WTC11 (cell line): ENCODE measurements at regions not wholly inside any gene's neighbourhood (a gene's known extent, or its start where the extent isn't known, plus 50 kb on each side); places are given as distances from the start of the nearest gene placed in this dataset.

Source experiments
- ATAC-seq: fragments of 200-7000 bp; cut with Tn5 transposase; 2 replicates; pipeline ENCODE4 v1.10.0; 2021; ENCODE audit warnings: mild to moderate bottlenecking, moderate library complexity
- CTCF ChIA-PET: fragments of 300-600 bp; sonication (Branson Sonifier 250); formaldehyde crosslinking; loops from one replicate; lab custom pipeline; 2021; ENCODE audit warnings: antibody characterized with exemption; lab: Charles Lee
- POLR2A ChIA-PET: fragments of 350-600 bp; sonication (Branson Sonifier 250); formaldehyde crosslinking; loops from one replicate; lab custom pipeline; 2021; ENCODE audit warnings: antibody characterized with exemption; lab: Charles Lee
- DNase-seq: peaks from one replicate; pipeline ENCODE4 v3.0.0; 2021; ENCODE audit warnings: low spot score
- H3K27ac Mint-ChIP-seq: 2 replicates; pipeline ENCODE4 v1.8.0; 2021; ENCODE audit warnings: mixed read lengths
- H3K27me3 Mint-ChIP-seq: 2 replicates; pipeline ENCODE4 v1.8.0; 2021; ENCODE audit warnings: low read depth, mild to moderate bottlenecking, moderate library complexity, mixed read lengths
- H3K36me3 Mint-ChIP-seq: 2 replicates; pipeline ENCODE4 v1.8.0; 2021; ENCODE audit warnings: mixed read lengths
- H3K4me1 Mint-ChIP-seq: 2 replicates; pipeline ENCODE4 v1.8.0; 2022; ENCODE audit warnings: mixed read lengths
- H3K4me3 Mint-ChIP-seq: 2 replicates; pipeline ENCODE4 v1.8.0; 2021; ENCODE audit warnings: mild to moderate bottlenecking, moderate library complexity, mixed read lengths
- H3K9me3 Mint-ChIP-seq: 2 replicates; pipeline ENCODE4 v1.8.0; 2021; ENCODE audit warnings: mixed read lengths
- ATF2 ChIP-seq: sonication (generic); formaldehyde crosslinking; IDR thresholded peaks from 2 replicates; pipeline ENCODE4 v1.8.1; 2022; ENCODE audit warnings: low read depth, missing genetic modification reagents, borderline replicate concordance
- CREB1 ChIP-seq: sonication (generic); formaldehyde crosslinking; IDR thresholded peaks from 2 replicates; pipeline ENCODE4 v1.8.0; 2023; ENCODE audit warnings: mild to moderate bottlenecking, missing genetic modification reagents
- CTCF ChIP-seq: fragments of 200-600 bp; IDR thresholded peaks from 2 replicates; pipeline ENCODE4 v1.8.0; 2022; ENCODE audit warnings: antibody characterized with exemption
- E2F4 ChIP-seq: sonication (generic); formaldehyde crosslinking; IDR thresholded peaks from 2 replicates; pipeline ENCODE4 v1.8.1; 2022; ENCODE audit warnings: low read depth, mild to moderate bottlenecking, moderate library complexity, missing genetic modification reagents, borderline replicate concordance
- ELF4 ChIP-seq: sonication (generic); formaldehyde crosslinking; IDR thresholded peaks from 2 replicates; pipeline ENCODE4 v1.8.1; 2022; ENCODE audit warnings: low read depth, mild to moderate bottlenecking, moderate library complexity, missing genetic modification reagents
- ETV6 ChIP-seq: sonication (generic); formaldehyde crosslinking; IDR thresholded peaks from 2 replicates; pipeline ENCODE4 v1.8.1; 2022; ENCODE audit warnings: mild to moderate bottlenecking, missing genetic modification reagents
- FOXJ3 ChIP-seq: sonication (generic); formaldehyde crosslinking; IDR thresholded peaks from 2 replicates; pipeline ENCODE4 v1.9.0; 2021; ENCODE audit warnings: missing genetic modification reagents, mild to moderate bottlenecking, borderline replicate concordance
- IRF1 ChIP-seq: sonication (generic); formaldehyde crosslinking; IDR thresholded peaks from 2 replicates; pipeline ENCODE4 v1.8.0; 2023; ENCODE audit warnings: missing genetic modification reagents
- IRF2 ChIP-seq: sonication (generic); formaldehyde crosslinking; IDR thresholded peaks from 2 replicates; pipeline ENCODE4 v1.8.0; 2022; ENCODE audit warnings: low read depth, missing genetic modification reagents, borderline replicate concordance
- KAT7 ChIP-seq: sonication (generic); formaldehyde crosslinking; IDR thresholded peaks from 2 replicates; pipeline ENCODE4 v1.8.1; 2023; ENCODE audit warnings: missing genetic modification reagents, mild to moderate bottlenecking, borderline replicate concordance
- NFATC4 ChIP-seq: fragments of 250-450 bp; sonication (Bioruptor Pico); IDR thresholded peaks from 2 replicates; pipeline ENCODE4 v1.9.0; 2021; ENCODE audit warnings: mild to moderate bottlenecking
- NR1H2 ChIP-seq: sonication (generic); formaldehyde crosslinking; IDR thresholded peaks from 2 replicates; pipeline ENCODE4 v1.9.0; 2021; ENCODE audit warnings: mild to moderate bottlenecking, moderate library complexity, missing genetic modification reagents
- NR2C2 ChIP-seq: sonication (generic); formaldehyde crosslinking; IDR thresholded peaks from 2 replicates; pipeline ENCODE4 v1.8.0; 2022; ENCODE audit warnings: mild to moderate bottlenecking, missing genetic modification reagents
- NR3C1 ChIP-seq: sonication (generic); formaldehyde crosslinking; conservative IDR thresholded peaks from 2 replicates; pipeline ENCODE4 v1.8.1; 2023; ENCODE audit warnings: low read depth, mild to moderate bottlenecking, missing genetic modification reagents
- TEAD1 ChIP-seq: sonication (generic); formaldehyde crosslinking; IDR thresholded peaks from 2 replicates; pipeline ENCODE4 v1.8.0; 2022; ENCODE audit warnings: mild to moderate bottlenecking, missing genetic modification reagents
- ZBTB43 ChIP-seq: sonication (generic); formaldehyde crosslinking; IDR thresholded peaks from 2 replicates; pipeline ENCODE4 v1.8.1; 2023; ENCODE audit warnings: mild to moderate bottlenecking, missing genetic modification reagents
- ZNF219 ChIP-seq: sonication (generic); formaldehyde crosslinking; IDR thresholded peaks from 2 replicates; pipeline ENCODE4 v1.8.0; 2023; ENCODE audit warnings: missing genetic modification reagents, mild to moderate bottlenecking, borderline replicate concordance
- ZNF317 ChIP-seq: sonication (generic); formaldehyde crosslinking; IDR thresholded peaks from 2 replicates; pipeline ENCODE4 v1.8.1; 2023; ENCODE audit warnings: low read depth, mild to moderate bottlenecking, moderate library complexity, missing genetic modification reagents, borderline replicate concordance
- ZNF416 ChIP-seq: fragments of 250-450 bp; sonication (Bioruptor Pico); IDR thresholded peaks from 2 replicates; pipeline ENCODE4 v1.9.0; 2021; ENCODE audit warnings: mild to moderate bottlenecking, inconsistent platforms

GRCh38 chr7:55308186-55308929, 56.8 kb upstream of the LANCL2 start:
- H3K4me3 Mint-ChIP-seq = no peak overlapping the region
- POLR2A ChIA-PET = no interaction called here
- H3K9me3 Mint-ChIP-seq = peaks cover 29% of the 10 kb centered on the region
- H3K36me3 Mint-ChIP-seq = peaks cover 21% of the 10 kb centered on the region
- H3K27me3 Mint-ChIP-seq = peaks cover 11% of the 10 kb centered on the region
- TF ChIP-seq KAT7 = no peak
- TF ChIP-seq, all 79 proteins: peak for 0
- no peak for ATAC-seq
- DNase-seq = no peak
- CTCF ChIA-PET = interaction anchor here (0.8 to 1.1 kb wide), 2 partner anchors 9 to 18 kb away, joined by 3 read pairs; no protein-coding TSS in a partner anchor
- Mint-ChIP-seq H3K4me1 (peaks cover 39% of the 10 kb centered on the region), H3K27ac (no peak overlapping the region)

GRCh38 chr7:55309040-55309991, 55.8 kb upstream of the LANCL2 start:
- TF ChIP-seq TEAD1 (CRISPR knock-in tag) = no peak
- TF ChIP-seq NR1H2 (CRISPR knock-in tag) = no peak
- Mint-ChIP-seq H3K9me3 (peaks cover 29% of the 10 kb centered on the region), H3K27ac (0 out of 2 replicates have a peak overlapping the region, but pooled peaks have one; percentile 22), H3K36me3 (peaks cover 21% of the 10 kb centered on the region), H3K27me3 (peaks cover 11% of the 10 kb centered on the region), H3K4me3 (no peak overlapping the region), H3K4me1 (peaks cover 34% of the 10 kb centered on the region)
- POLR2A ChIA-PET = no interaction called here
- CTCF ChIA-PET = interaction anchor here (0.7 to 1.0 kb wide), 2 partner anchors 11 to 105 kb away, joined by 3 read pairs; no protein-coding TSS in a partner anchor
- no peak for ATAC-seq
- DNase-seq = no peak

GRCh38 chr7:55310287-55311025, 54.7 kb upstream of the LANCL2 start:
- peaks cover 29% of the 10 kb centered on the region for H3K9me3 Mint-ChIP-seq
- H3K36me3 Mint-ChIP-seq = peaks cover 21% of the 10 kb centered on the region
- ChIA-PET CTCF (interaction anchor here (1.0 kb wide), 1 partner anchor 12 kb away, joined by 3 read pairs; no protein-coding TSS in a partner anchor), POLR2A (no interaction called here)
- no peak overlapping the region for H3K4me3 Mint-ChIP-seq
- H3K27me3 Mint-ChIP-seq = peaks cover 11% of the 10 kb centered on the region
- H3K27ac Mint-ChIP-seq = peak overlapping the region; percentile 52; the same call in 1 of the 2 replicates
- ATAC-seq (peak; percentile 55), DNase-seq (no peak)
- peaks cover 23% of the 10 kb centered on the region for H3K4me1 Mint-ChIP-seq
- no peak for TF ChIP-seq E2F4 (CRISPR knock-in tag)
- TF ChIP-seq FOXJ3 (CRISPR knock-in tag) = no peak
- no peak for TF ChIP-seq ATF2 (CRISPR knock-in tag)
- no peak for TF ChIP-seq NFATC4 (CRISPR knock-in tag)
- TF ChIP-seq ZNF416 (CRISPR knock-in tag) = no peak
- no peak for TF ChIP-seq ETV6 (CRISPR knock-in tag)
- TF ChIP-seq NR2C2 (CRISPR knock-in tag) = no peak
- TF ChIP-seq ELF4 (CRISPR knock-in tag) = no peak
- TF ChIP-seq IRF2 (CRISPR knock-in tag) = no peak
- TF ChIP-seq IRF1 (CRISPR knock-in tag) = no peak
- no peak for TF ChIP-seq ZNF219
- no peak for TF ChIP-seq ZNF317
- no peak for TF ChIP-seq CTCF
- TF ChIP-seq ZBTB43 (CRISPR knock-in tag) = no peak
- no peak for TF ChIP-seq NR3C1 (CRISPR knock-in tag)
- TF ChIP-seq NR1H2 (CRISPR knock-in tag) = no peak
- TF ChIP-seq CREB1 (CRISPR knock-in tag) = no peak
